PC-9 (cell line): ENCODE measurements at regions not wholly inside any gene's neighbourhood (a gene's known extent, or its start where the extent isn't known, plus 50 kb on each side); places are given as distances from the start of the nearest gene placed in this dataset.

Experiments
- CTCF ChIP-seq: fragments of 200-600 bp; sonication (generic); conservative IDR thresholded peaks from 2 replicates; pipeline ENCODE4 v1.6.1; 2017; ENCODE audit warnings: mixed run types, antibody characterized with exemption, mild to moderate bottlenecking, moderate library complexity
- EZH2 ChIP-seq: fragments of 200-600 bp; sonication (generic); IDR thresholded peaks from 2 replicates; pipeline ENCODE4 v1.8.0; 2017; ENCODE audit warnings: antibody characterized with exemption, low read depth

- no peak for TF ChIP-seq CTCF
- no peak for TF ChIP-seq EZH2
Observed at GRCh38 chr4:152245680-152246079, 290.2 kb downstream of the FBXW7 start.
